ENCODE measurements at regions not wholly inside any gene's neighbourhood (a gene's known extent, or its start where the extent isn't known, plus 50 kb on each side); places are given as distances from the start of the nearest gene placed in this dataset.

DNA sequence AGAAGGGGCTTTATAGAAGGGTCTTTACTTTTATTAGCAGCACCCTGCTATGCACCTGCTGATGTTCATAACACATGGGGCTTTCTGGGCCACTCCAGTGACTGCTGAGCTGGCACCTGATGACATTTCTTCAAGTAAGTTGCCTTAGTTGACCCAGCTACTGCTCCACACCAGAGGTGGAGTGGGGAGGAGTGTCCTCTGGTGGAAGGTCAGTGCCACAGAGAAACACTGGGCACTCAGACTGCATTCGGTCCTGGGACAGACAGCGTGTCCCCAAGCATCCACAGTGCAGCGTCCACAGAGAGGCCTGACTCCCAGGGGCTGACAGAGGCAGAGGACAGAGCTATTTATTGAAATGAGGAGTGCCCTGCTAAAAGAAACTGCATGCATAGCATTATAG, 74.9 kb upstream of the NSMCE3 start:
- Mint-ChIP-seq H3K27ac (peak overlapping the region; percentile 40 to 96 (median 57); a peak in 4 of 7 replicates), H3K4me3 (0 out of 5 replicates have a peak overlapping the region, but pooled peaks of 1 of the 2 experiments have one; percentile 18), H3K36me3 (ENCODE audit: insufficient read depth in 1 of 3, low read depth in 3 of 3) (no peaks in the 10 kb centered on the region), H3K9me3 (no peaks in the 10 kb centered on the region), H3K27me3 (ENCODE audit: low read depth) (no peaks in the 10 kb centered on the region), H3K4me1 (peaks cover 62 to 82% of the 10 kb centered on the region in 2 experiments)
- no peak for DNase-seq
- no peaks in the 10 kb centered on the region for H3K79me1 ChIP-seq (ENCODE audit: insufficient read depth, low read depth, low read length, poor library complexity, severe bottlenecking)
- no peak overlapping the region for H4K8ac ChIP-seq (replicated peaks; ENCODE audit: insufficient read length, low read depth, low read length)
- no peak overlapping the region for H3K23ac ChIP-seq (ENCODE audit: insufficient read length, low read depth, low read length)
- no peak overlapping the region for H3K56ac ChIP-seq (ENCODE audit: insufficient read length, low read depth, low read length)
- no peak overlapping the region for H2AK5ac ChIP-seq (ENCODE audit: insufficient read length, low read length)
- H3T11ph ChIP-seq (ENCODE audit: low read length), result no peak overlapping the region
- TF ChIP-seq, protein P1, sequence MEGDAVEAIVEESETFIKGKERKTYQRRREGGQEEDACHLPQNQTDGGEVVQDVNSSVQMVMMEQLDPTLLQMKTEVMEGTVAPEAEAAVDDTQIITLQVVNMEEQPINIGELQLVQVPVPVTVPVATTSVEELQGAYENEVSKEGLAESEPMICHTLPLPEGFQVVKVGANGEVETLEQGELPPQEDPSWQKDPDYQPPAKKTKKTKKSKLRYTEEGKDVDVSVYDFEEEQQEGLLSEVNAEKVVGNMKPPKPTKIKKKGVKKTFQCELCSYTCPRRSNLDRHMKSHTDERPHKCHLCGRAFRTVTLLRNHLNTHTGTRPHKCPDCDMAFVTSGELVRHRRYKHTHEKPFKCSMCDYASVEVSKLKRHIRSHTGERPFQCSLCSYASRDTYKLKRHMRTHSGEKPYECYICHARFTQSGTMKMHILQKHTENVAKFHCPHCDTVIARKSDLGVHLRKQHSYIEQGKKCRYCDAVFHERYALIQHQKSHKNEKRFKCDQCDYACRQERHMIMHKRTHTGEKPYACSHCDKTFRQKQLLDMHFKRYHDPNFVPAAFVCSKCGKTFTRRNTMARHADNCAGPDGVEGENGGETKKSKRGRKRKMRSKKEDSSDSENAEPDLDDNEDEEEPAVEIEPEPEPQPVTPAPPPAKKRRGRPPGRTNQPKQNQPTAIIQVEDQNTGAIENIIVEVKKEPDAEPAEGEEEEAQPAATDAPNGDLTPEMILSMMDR (conservative IDR thresholded peaks at IDR 0.05), result no peak
- no peak overlapping the region for H2BK12ac ChIP-seq (ENCODE audit: insufficient read length, low read depth, low read length)
- no peak overlapping the region for H3K9ac ChIP-seq (ENCODE audit: extremely low read depth, insufficient read length, low read length)
- peaks cover 8% of the 10 kb centered on the region; the same call in 1 of the 2 replicates for H3K4me1 ChIP-seq (ENCODE audit: insufficient read depth, low read length)
- H3K9me3 ChIP-seq (ENCODE audit: control insufficient read depth, low read depth, low read length), result no peaks in the 10 kb centered on the region
- H3K14ac ChIP-seq (ENCODE audit: insufficient read depth, low read length), result no peak overlapping the region
- H3K27me3 ChIP-seq (ENCODE audit: insufficient read depth, low read length), result no peaks in the 10 kb centered on the region
- no CpG with 5 or more reads among the region's 3 CpGs for WGBS (ENCODE audit: extremely low coverage, insufficient read length, low lambda C conversion rate)
- H3K4ac ChIP-seq (ENCODE audit: low read depth, low read length), result no peak overlapping the region
- H4K20me1 ChIP-seq (ENCODE audit: control insufficient read depth, insufficient read depth, insufficient read length), result no peaks in the 10 kb centered on the region
- H2BK20ac ChIP-seq (ENCODE audit: low read depth, low read length, poor library complexity, severe bottlenecking), result no peak overlapping the region
- no peak overlapping the region for H3K18ac ChIP-seq (ENCODE audit: insufficient read length, low read depth, low read length)
- H3K79me2 ChIP-seq (ENCODE audit: insufficient read depth, low read length), result no peaks in the 10 kb centered on the region
- H2BK15ac ChIP-seq (ENCODE audit: low read depth, low read length), result no peak overlapping the region
- H2AFZ ChIP-seq (ENCODE audit: low read length), result no peak overlapping the region
- no peaks in the 10 kb centered on the region for H3K23me2 ChIP-seq (ENCODE audit: insufficient read length, low read depth, low read length, poor library complexity, severe bottlenecking)
- H2BK5ac ChIP-seq (ENCODE audit: insufficient read length, low read length), result no peak overlapping the region
- H3K27ac ChIP-seq (ENCODE audit: insufficient read length, low read depth, low read length), result no peak overlapping the region
- H2BK120ac ChIP-seq (ENCODE audit: low read depth, low read length, poor library complexity, severe bottlenecking), result no peak overlapping the region
- no peak overlapping the region for H4K5ac ChIP-seq (ENCODE audit: insufficient read length, low read depth, low read length)
- no peak overlapping the region for H4K91ac ChIP-seq (ENCODE audit: insufficient read length, low read depth, low read length)
- H3K4me2 ChIP-seq (ENCODE audit: insufficient read depth, insufficient read length, low read length), result no peak overlapping the region

Data from H9 (cell line).